KMS-11 (cell line): ENCODE measurements at regions not wholly inside any gene's neighbourhood (a gene's known extent, or its start where the extent isn't known, plus 50 kb on each side); places are given as distances from the start of the nearest gene placed in this dataset.

ENCODE experiments used
- H2AFZ ChIP-seq: fragments of 200-600 bp; sonication (generic); 2 replicates; pipeline ENCODE4 v1.6.1; 2016; ENCODE audit warnings: antibody characterized with exemption, mixed run types, low read depth
- H3K27ac ChIP-seq: fragments of 200-600 bp; sonication (generic); 2 replicates; pipeline ENCODE4 v1.6.1; 2016; ENCODE audit warnings: mild to moderate bottlenecking, mixed run types
- H3K27me3 ChIP-seq: fragments of 200-600 bp; sonication (generic); 2 replicates; pipeline ENCODE4 v1.6.1; 2017; ENCODE audit warnings: mild to moderate bottlenecking, low read depth, mixed run types, moderate library complexity; ENCODE audit not compliant: insufficient read depth
- H3K36me3 ChIP-seq: fragments of 200-600 bp; sonication (generic); 2 replicates; pipeline ENCODE4 v1.6.1; 2017; ENCODE audit warnings: mild to moderate bottlenecking, mixed run types; ENCODE audit not compliant: insufficient read depth
- H3K4me1 ChIP-seq: fragments of 200-600 bp; sonication (generic); 2 replicates; pipeline ENCODE4 v1.6.1; 2016; ENCODE audit warnings: mild to moderate bottlenecking, low read depth, mixed run types; ENCODE audit not compliant: poor library complexity, severe bottlenecking
- H3K4me2 ChIP-seq: fragments of 200-600 bp; sonication (generic); 2 replicates; pipeline ENCODE4 v1.7.0; 2016; ENCODE audit warnings: mild to moderate bottlenecking, mixed run types
- H3K4me3 ChIP-seq: fragments of 200-600 bp; sonication (generic); IDR thresholded peaks from 2 replicates; pipeline ENCODE4 v1.6.1; 2017; ENCODE audit warnings: low read depth, low read length, mixed read lengths; ENCODE audit not compliant: insufficient read depth
- H3K79me2 ChIP-seq: fragments of 200-600 bp; sonication (generic); 2 replicates; pipeline ENCODE4 v1.6.1; 2016; ENCODE audit warnings: low read depth, mixed run types; ENCODE audit not compliant: insufficient read depth
- H3K9ac ChIP-seq: fragments of 200-600 bp; sonication (generic); 2 replicates; pipeline ENCODE4 v1.6.1; 2016; ENCODE audit warnings: mild to moderate bottlenecking, mixed run types
- H4K20me1 ChIP-seq: fragments of 200-600 bp; sonication (generic); 2 replicates; pipeline ENCODE4 v1.6.1; 2016; ENCODE audit warnings: mild to moderate bottlenecking, mixed run types; ENCODE audit not compliant: insufficient read depth
- CTCF ChIP-seq: fragments of 200-600 bp; sonication (generic); conservative IDR thresholded peaks from 2 replicates; pipeline ENCODE4 v1.6.1; 2017; ENCODE audit warnings: low read depth, mild to moderate bottlenecking, antibody characterized with exemption, low read length, moderate library complexity, mixed read lengths

- Histone ChIP-seq H3K4me3 (no peak overlapping the region), H3K36me3 (no peaks in the 10 kb centered on the region), H3K27ac (no peak overlapping the region), H3K9ac (no peak overlapping the region), H3K4me2 (no peak overlapping the region), H3K79me2 (no peaks in the 10 kb centered on the region), H3K27me3 (peaks cover 61% of the 10 kb centered on the region), H3K4me1 (peaks cover 18% of the 10 kb centered on the region), H4K20me1 (no peaks in the 10 kb centered on the region), H2AFZ (no peak overlapping the region)
- no peak for TF ChIP-seq CTCF
Observed at GRCh38 chr20:50348096-50348495, 157.5 kb downstream of the CEBPB start.

GRCh38 chr20:50350510-50351249 lies 159.5 kb upstream of the PTPN1 start:
- H3K27me3 ChIP-seq = peaks cover 78% of the 10 kb centered on the region
- H3K79me2 ChIP-seq = no peaks in the 10 kb centered on the region
- peak overlapping the region; percentile 37; the same call in 1 of the 2 replicates for H3K4me2 ChIP-seq
- no peak overlapping the region for H3K27ac ChIP-seq
- no peak overlapping the region for H2AFZ ChIP-seq
- no peaks in the 10 kb centered on the region for H4K20me1 ChIP-seq
- no peaks in the 10 kb centered on the region for H3K36me3 ChIP-seq
- no peak for TF ChIP-seq CTCF
- no peak overlapping the region for H3K9ac ChIP-seq
- H3K4me1 ChIP-seq = peaks cover 18% of the 10 kb centered on the region
- no peak overlapping the region for H3K4me3 ChIP-seq

GRCh38 chr20:50351541-50351940 lies 158.6 kb upstream of the PTPN1 start:
- Histone ChIP-seq H2AFZ (no peak overlapping the region), H3K36me3 (no peaks in the 10 kb centered on the region), H3K9ac (no peak overlapping the region), H3K4me1 (peaks cover 18% of the 10 kb centered on the region), H3K4me2 (peak overlapping the region; percentile 37; the same call in 1 of the 2 replicates), H4K20me1 (no peaks in the 10 kb centered on the region), H3K27me3 (peaks cover 78% of the 10 kb centered on the region), H3K4me3 (no peak overlapping the region), H3K79me2 (no peaks in the 10 kb centered on the region), H3K27ac (no peak overlapping the region)
- no peak for TF ChIP-seq CTCF

GRCh38 chr20:50353289-50353961 lies 156.8 kb upstream of the PTPN1 start:
- Histone ChIP-seq H3K4me1 (peaks cover 18% of the 10 kb centered on the region), H3K4me3 (no peak overlapping the region), H3K27ac (no peak overlapping the region), H3K79me2 (no peaks in the 10 kb centered on the region), H4K20me1 (no peaks in the 10 kb centered on the region), H2AFZ (no peak overlapping the region), H3K9ac (no peak overlapping the region), H3K36me3 (no peaks in the 10 kb centered on the region), H3K27me3 (peaks cover 79% of the 10 kb centered on the region), H3K4me2 (no peak overlapping the region)
- TF ChIP-seq CTCF = no peak
